SK-N-SH (cell line): ENCODE measurements at regions not wholly inside any gene's neighbourhood (a gene's known extent, or its start where the extent isn't known, plus 50 kb on each side); places are given as distances from the start of the nearest gene placed in this dataset.
A peak's percentile ranks its signal among the peaks of the same experiment; 100 is the strongest.

Experiments
- CTCF ChIA-PET: fragments of 300-600, 350-600 bp; formaldehyde crosslinking; extraction: SDS; loops from one replicate; lab custom pipeline; 2021; lab: Yijun Ruan, JAX
- POLR2A ChIA-PET: fragments of 350-600 bp; sonication (Branson Sonifier 250); formaldehyde crosslinking; extraction: SDS; loops from one replicate; lab custom pipeline; 2020; ENCODE audit warnings: antibody characterized with exemption, inconsistent platforms; lab: Yijun Ruan, JAX
- DNase-seq: peaks from one replicate; pipeline ENCODE4 v3.0.0; 2012
- H2AFZ ChIP-seq: fragments of 200-600 bp; sonication (generic); 2 replicates; pipeline ENCODE4 v1.8.1; 2016; ENCODE audit warnings: antibody characterized with exemption, mild to moderate bottlenecking, low read depth
- H3F3A ChIP-seq: fragments of 200-600 bp; sonication (generic); replicated peaks from 2 replicates; pipeline ENCODE3; 2016; ENCODE audit warnings: antibody characterized with exemption, mild to moderate bottlenecking; ENCODE audit not compliant: insufficient read depth
- H3K27ac ChIP-seq, 2 experiments: fragments of 200-500 bp in 1 of 2; fragments of 200-600 bp in 1 of 2; sonication (Bioruptor generic) in 1 of 2; sonication (generic), shearing (Covaris generic) in 1 of 2; 2 replicates each; pipeline versions ENCODE4 v1.5.1 to v1.6.1; 2014 to 2016; ENCODE audit warnings: low read depth in 2 of 2, inconsistent platforms in 1 of 2, low read length in 1 of 2, mild to moderate bottlenecking in 1 of 2, mixed read lengths in 1 of 2
- H3K27me3 ChIP-seq: fragments of 200-600 bp; sonication (generic), shearing (Covaris generic); 2 replicates; pipeline ENCODE4 v1.6.1; 2016; ENCODE audit warnings: mixed run types; ENCODE audit not compliant: insufficient read depth
- H3K36me3 ChIP-seq, 2 experiments: fragments of 200-500 bp in 1 of 2; fragments of 200-600 bp in 1 of 2; sonication (Bioruptor generic) in 1 of 2; sonication (generic) in 1 of 2; replicated peaks in 1 of 2; 2 replicates each; pipeline versions ENCODE3 to v1.5.1; 2014 to 2016; ENCODE audit warnings: low read length in 1 of 2, mild to moderate bottlenecking in 1 of 2; ENCODE audit not compliant: insufficient read depth in 2 of 2, control insufficient read depth in 1 of 2
- H3K4me1 ChIP-seq, 2 experiments: fragments of 200-500 bp in 1 of 2; fragments of 200-600 bp in 1 of 2; sonication (Bioruptor generic) in 1 of 2; sonication (generic), shearing (Covaris generic) in 1 of 2; 2 replicates each; pipeline versions ENCODE4 v1.5.1 to v1.6.1; 2014 to 2016; ENCODE audit warnings: low read depth in 1 of 2, low read length in 1 of 2, mixed run types in 1 of 2; ENCODE audit not compliant: insufficient read depth in 2 of 2, control insufficient read depth in 1 of 2
- H3K4me2 ChIP-seq: fragments of 200-600 bp; sonication (generic), shearing (Covaris generic); 2 replicates; pipeline ENCODE4 v1.6.1; 2017; ENCODE audit warnings: mixed run types
- H3K4me3 ChIP-seq, 2 experiments: fragments of 200-500 bp in 1 of 2; fragments of 200-600 bp in 1 of 2; sonication (Bioruptor generic) in 1 of 2; sonication (generic), shearing (Covaris generic) in 1 of 2; 2 replicates each; pipeline versions ENCODE4 v1.5.1 to v1.8.1; 2014 to 2016; ENCODE audit warnings: low read depth in 2 of 2, inconsistent platforms in 1 of 2, low read length in 1 of 2, mild to moderate bottlenecking in 1 of 2, mixed read lengths in 1 of 2, moderate library complexity in 1 of 2
- H3K79me2 ChIP-seq: fragments of 200-600 bp; sonication (generic); 2 replicates; pipeline ENCODE4 v1.8.1; 2017; ENCODE audit warnings: mild to moderate bottlenecking; ENCODE audit not compliant: insufficient read depth
- H3K9ac ChIP-seq: fragments of 200-600 bp; sonication (generic); 2 replicates; pipeline ENCODE4 v1.6.1; 2017; ENCODE audit warnings: mixed run types
- H3K9me2 ChIP-seq: fragments of 200-600 bp; sonication (generic); 2 replicates; pipeline ENCODE4 v1.6.1; 2017; ENCODE audit warnings: mixed run types
- H3K9me3 ChIP-seq: fragments of 200-600 bp; sonication (generic); 2 replicates; pipeline ENCODE4 v1.6.1; 2017; ENCODE audit warnings: mixed run types, mild to moderate bottlenecking, moderate library complexity
- H4K20me1 ChIP-seq: fragments of 200-600 bp; sonication (generic); 2 replicates; pipeline ENCODE4 v1.6.1; 2017; ENCODE audit warnings: mild to moderate bottlenecking, mixed run types; ENCODE audit not compliant: insufficient read depth
- CHD2 ChIP-seq: fragments of 150-350 bp; IDR thresholded peaks from 2 replicates; pipeline ENCODE4 v1.6.1; 2018; ENCODE audit warnings: low read length; ENCODE audit not compliant: partially characterized antibody
- CTCF ChIP-seq: fragments of 200-600 bp; sonication (generic); IDR thresholded peaks from 2 replicates; pipeline ENCODE4 v1.6.1; 2017; ENCODE audit warnings: antibody characterized with exemption, mild to moderate bottlenecking, moderate library complexity
- FOSL2 ChIP-seq: IDR thresholded peaks from 2 replicates; pipeline ENCODE4 v1.4.0; 2012; ENCODE audit warnings: low read depth, mild to moderate bottlenecking, moderate library complexity, borderline replicate concordance
- FOXJ3 ChIP-seq: sonication (generic); formaldehyde crosslinking; IDR thresholded peaks from 2 replicates; pipeline ENCODE4 v1.5.1; 2020; ENCODE audit warnings: mild to moderate bottlenecking, missing genetic modification reagents
- FOXM1 ChIP-seq: IDR thresholded peaks from 2 replicates; pipeline ENCODE4 v1.4.0; 2012; ENCODE audit warnings: low read depth, mild to moderate bottlenecking
- GABPA ChIP-seq: IDR thresholded peaks from 2 replicates; pipeline ENCODE4 v1.4.0; 2012; ENCODE audit warnings: low read depth, mild to moderate bottlenecking
- GATA2 ChIP-seq: sonication (generic); formaldehyde crosslinking; IDR thresholded peaks from 2 replicates; pipeline ENCODE4 v1.5.0; 2020; ENCODE audit warnings: mild to moderate bottlenecking, missing genetic modification reagents
- MEF2A ChIP-seq: IDR thresholded peaks from 2 replicates; pipeline ENCODE4 v1.4.0; 2012; ENCODE audit warnings: low read depth, borderline replicate concordance
- NFIC ChIP-seq: IDR thresholded peaks from 2 replicates; pipeline ENCODE4 v1.4.0; 2012; ENCODE audit warnings: borderline replicate concordance
- NRF1 ChIP-seq: IDR thresholded peaks from 2 replicates; pipeline ENCODE4 v1.6.1; 2012; ENCODE audit warnings: low read depth, mild to moderate bottlenecking, low read length
- PBX3 ChIP-seq: IDR thresholded peaks from 2 replicates; pipeline ENCODE4; 2012
- POLR2AphosphoS5 ChIP-seq: IDR thresholded peaks from 2 replicates; pipeline ENCODE4 v1.6.1; 2012; ENCODE audit warnings: low read depth, low read length
- RAD21 ChIP-seq: IDR thresholded peaks from 2 replicates; pipeline ENCODE4 v1.6.1; 2012; ENCODE audit warnings: mild to moderate bottlenecking, low read length
- SIN3A ChIP-seq: IDR thresholded peaks from 2 replicates; pipeline ENCODE4 v1.6.1; 2012; ENCODE audit warnings: low read depth, mild to moderate bottlenecking, low read length, moderate library complexity, borderline replicate concordance
- SMC3 ChIP-seq: IDR thresholded peaks from 2 replicates; pipeline ENCODE4 v1.6.1; 2012; ENCODE audit warnings: low read depth, low read length, improper control_type of control experiment
- TCF12 ChIP-seq: IDR thresholded peaks from 2 replicates; pipeline ENCODE4 v1.4.0; 2012
- YY1 ChIP-seq: IDR thresholded peaks from 2 replicates; pipeline ENCODE4 v1.4.0; 2012; ENCODE audit warnings: low read depth, mild to moderate bottlenecking
- WGBS: methylation state at CpG from one replicate; pipeline ENCODE4 v1.1.6; 2017; ENCODE audit warnings: low lambda C conversion rate; 5-methylcytosine and 5-hydroxymethylcytosine counted together
- TF ChIP-seq, protein P1 (sequence below): IDR thresholded peaks from 2 replicates; pipeline ENCODE4 v1.6.1; 2012; ENCODE audit warnings: mild to moderate bottlenecking, low read depth, low read length, moderate library complexity
- TF ChIP-seq, protein P2 (sequence below): IDR thresholded peaks from 2 replicates; pipeline ENCODE4 v1.4.0; 2012; ENCODE audit warnings: low read depth, borderline replicate concordance

GRCh38 chr1:72623299-72623708 is 341.0 kb upstream of the NEGR1 start:
- H3K4me3 ChIP-seq, result no peak overlapping the region
- no peaks in the 10 kb centered on the region for H3K27me3 ChIP-seq
- H3K4me1 ChIP-seq, result peaks cover 0 to 4% of the 10 kb centered on the region in 2 experiments; a peak in 1 of 4 replicates
- H3K9ac ChIP-seq, result no peak overlapping the region
- no peak overlapping the region for H2AFZ ChIP-seq
- peak; percentile 59; the same call in 1 of the 2 replicates for TF ChIP-seq SMC3
- no peak for TF ChIP-seq FOXM1
- no peak for TF ChIP-seq PBX3
- no peak for TF ChIP-seq SIN3A
- TF ChIP-seq, protein P1, sequence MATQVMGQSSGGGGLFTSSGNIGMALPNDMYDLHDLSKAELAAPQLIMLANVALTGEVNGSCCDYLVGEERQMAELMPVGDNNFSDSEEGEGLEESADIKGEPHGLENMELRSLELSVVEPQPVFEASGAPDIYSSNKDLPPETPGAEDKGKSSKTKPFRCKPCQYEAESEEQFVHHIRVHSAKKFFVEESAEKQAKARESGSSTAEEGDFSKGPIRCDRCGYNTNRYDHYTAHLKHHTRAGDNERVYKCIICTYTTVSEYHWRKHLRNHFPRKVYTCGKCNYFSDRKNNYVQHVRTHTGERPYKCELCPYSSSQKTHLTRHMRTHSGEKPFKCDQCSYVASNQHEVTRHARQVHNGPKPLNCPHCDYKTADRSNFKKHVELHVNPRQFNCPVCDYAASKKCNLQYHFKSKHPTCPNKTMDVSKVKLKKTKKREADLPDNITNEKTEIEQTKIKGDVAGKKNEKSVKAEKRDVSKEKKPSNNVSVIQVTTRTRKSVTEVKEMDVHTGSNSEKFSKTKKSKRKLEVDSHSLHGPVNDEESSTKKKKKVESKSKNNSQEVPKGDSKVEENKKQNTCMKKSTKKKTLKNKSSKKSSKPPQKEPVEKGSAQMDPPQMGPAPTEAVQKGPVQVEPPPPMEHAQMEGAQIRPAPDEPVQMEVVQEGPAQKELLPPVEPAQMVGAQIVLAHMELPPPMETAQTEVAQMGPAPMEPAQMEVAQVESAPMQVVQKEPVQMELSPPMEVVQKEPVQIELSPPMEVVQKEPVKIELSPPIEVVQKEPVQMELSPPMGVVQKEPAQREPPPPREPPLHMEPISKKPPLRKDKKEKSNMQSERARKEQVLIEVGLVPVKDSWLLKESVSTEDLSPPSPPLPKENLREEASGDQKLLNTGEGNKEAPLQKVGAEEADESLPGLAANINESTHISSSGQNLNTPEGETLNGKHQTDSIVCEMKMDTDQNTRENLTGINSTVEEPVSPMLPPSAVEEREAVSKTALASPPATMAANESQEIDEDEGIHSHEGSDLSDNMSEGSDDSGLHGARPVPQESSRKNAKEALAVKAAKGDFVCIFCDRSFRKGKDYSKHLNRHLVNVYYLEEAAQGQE, result no peak
- TF ChIP-seq GABPA, result no peak
- TF ChIP-seq MEF2A, result no peak
- no peak for TF ChIP-seq YY1
- TF ChIP-seq FOXJ3 (CRISPR knock-in tag), result no peak
- peak; percentile 59 for TF ChIP-seq GATA2
- TF ChIP-seq, protein P2, sequence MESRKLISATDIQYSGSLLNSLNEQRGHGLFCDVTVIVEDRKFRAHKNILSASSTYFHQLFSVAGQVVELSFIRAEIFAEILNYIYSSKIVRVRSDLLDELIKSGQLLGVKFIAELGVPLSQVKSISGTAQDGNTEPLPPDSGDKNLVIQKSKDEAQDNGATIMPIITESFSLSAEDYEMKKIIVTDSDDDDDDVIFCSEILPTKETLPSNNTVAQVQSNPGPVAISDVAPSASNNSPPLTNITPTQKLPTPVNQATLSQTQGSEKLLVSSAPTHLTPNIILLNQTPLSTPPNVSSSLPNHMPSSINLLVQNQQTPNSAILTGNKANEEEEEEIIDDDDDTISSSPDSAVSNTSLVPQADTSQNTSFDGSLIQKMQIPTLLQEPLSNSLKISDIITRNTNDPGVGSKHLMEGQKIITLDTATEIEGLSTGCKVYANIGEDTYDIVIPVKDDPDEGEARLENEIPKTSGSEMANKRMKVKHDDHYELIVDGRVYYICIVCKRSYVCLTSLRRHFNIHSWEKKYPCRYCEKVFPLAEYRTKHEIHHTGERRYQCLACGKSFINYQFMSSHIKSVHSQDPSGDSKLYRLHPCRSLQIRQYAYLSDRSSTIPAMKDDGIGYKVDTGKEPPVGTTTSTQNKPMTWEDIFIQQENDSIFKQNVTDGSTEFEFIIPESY, result no peak
- no peak for TF ChIP-seq FOSL2
- no peak for TF ChIP-seq NFIC
- no peak for TF ChIP-seq CHD2
- TF ChIP-seq POLR2AphosphoS5, result no peak
- TF ChIP-seq TCF12, result no peak
- peak; percentile 80 for TF ChIP-seq RAD21
- peak; percentile 71 for TF ChIP-seq CTCF
- TF ChIP-seq NRF1, result no peak
- no peak overlapping the region for H3K27ac ChIP-seq
- H3K9me3 ChIP-seq, result no peaks in the 10 kb centered on the region
- peak; percentile 30 for DNase-seq
- H3K36me3 ChIP-seq, result no peaks in the 10 kb centered on the region
- POLR2A ChIA-PET, result no interaction called here
- H3F3A ChIP-seq, result no peaks in the 10 kb centered on the region
- H3K4me2 ChIP-seq, result no peak overlapping the region
- H3K79me2 ChIP-seq, result no peaks in the 10 kb centered on the region
- no peaks in the 10 kb centered on the region for H4K20me1 ChIP-seq
- WGBS, result 40% methylated on average over 4 of the region's 4 CpGs
- CTCF ChIA-PET, result interaction anchor here (0.7 to 3.0 kb wide), 29 partner anchors 12 to 1427 kb away, joined by 3 to 16 read pairs (median 3); no protein-coding TSS in a partner anchor
- H3K9me2 ChIP-seq, result no peaks in the 10 kb centered on the region
